HEK293T (cell line): ENCODE measurements at regions not wholly inside any gene's neighbourhood (a gene's known extent, or its start where the extent isn't known, plus 50 kb on each side); places are given as distances from the start of the nearest gene placed in this dataset.
"Not testable (repeated sequence)": the region's sequence is repeated elsewhere in the genome, so short reads cannot be mapped to it uniquely, and the experiment has no call there.

Experiments
- CTCF ChIA-PET: fragments of 350-600 bp; formaldehyde crosslinking; extraction: SDS; loops from one replicate; lab custom pipeline; 2021; ENCODE audit warnings: antibody characterized with exemption, inconsistent platforms; lab: Yijun Ruan, JAX
- POLR2A ChIA-PET: fragments of 350-600 bp; formaldehyde crosslinking; extraction: SDS; loops from one replicate; lab custom pipeline; 2020; ENCODE audit warnings: antibody characterized with exemption, inconsistent platforms; lab: Yijun Ruan, JAX
- DNase-seq: peaks from one replicate; pipeline ENCODE4 v3.0.0; 2012; ENCODE audit warnings: mixed read lengths; ENCODE audit errors: extremely low spot score
- ARNT ChIP-seq: fragments of 450-650 bp; IDR thresholded peaks from 2 replicates; pipeline ENCODE4 v1.6.1; 2017; ENCODE audit warnings: mild to moderate bottlenecking
- BHLHE40 ChIP-seq: fragments of 450-650 bp; IDR thresholded peaks from 2 replicates; pipeline ENCODE4 v1.6.1; 2016; ENCODE audit warnings: mild to moderate bottlenecking, moderate library complexity, borderline replicate concordance
- CTBP1 ChIP-seq: fragments of 450-650 bp; IDR thresholded peaks from 2 replicates; pipeline ENCODE4 v1.6.1; 2016; ENCODE audit warnings: borderline replicate concordance
- ELF4 ChIP-seq: fragments of 450-650 bp; IDR thresholded peaks from 2 replicates; pipeline ENCODE4 v1.6.1; 2017; ENCODE audit warnings: antibody characterized with exemption
- FOXA1 ChIP-seq: fragments of 450-650 bp; IDR thresholded peaks from 2 replicates; pipeline ENCODE4 v1.6.1; 2016; ENCODE audit warnings: mild to moderate bottlenecking
- FOXK2 ChIP-seq: fragments of 450-650 bp; IDR thresholded peaks from 2 replicates; pipeline ENCODE4 v1.6.1; 2016; ENCODE audit warnings: mild to moderate bottlenecking
- FOXM1 ChIP-seq: fragments of 450-650 bp; IDR thresholded peaks from 2 replicates; pipeline ENCODE4 v1.6.1; 2017; ENCODE audit warnings: mild to moderate bottlenecking, borderline replicate concordance
- HDGF ChIP-seq: fragments of 450-650 bp; IDR thresholded peaks from 2 replicates; pipeline ENCODE4 v1.6.1; 2017; ENCODE audit warnings: antibody characterized with exemption, borderline replicate concordance
- L3MBTL2 ChIP-seq: fragments of 450-650 bp; conservative IDR thresholded peaks from 2 replicates; pipeline ENCODE4 v1.6.1; 2016; ENCODE audit warnings: mild to moderate bottlenecking
- LEF1 ChIP-seq: fragments of 450-650 bp; IDR thresholded peaks from 2 replicates; pipeline ENCODE4 v1.6.1; 2017; ENCODE audit warnings: mild to moderate bottlenecking, borderline replicate concordance
- NFRKB ChIP-seq: fragments of 450-650 bp; IDR thresholded peaks from 2 replicates; pipeline ENCODE4 v1.6.1; 2016; ENCODE audit warnings: mild to moderate bottlenecking, moderate library complexity
- PKNOX1 ChIP-seq: fragments of 450-650 bp; IDR thresholded peaks from 2 replicates; pipeline ENCODE4 v1.6.1; 2016
- SP1 ChIP-seq: fragments of 450-650 bp; IDR thresholded peaks from 2 replicates; pipeline ENCODE4 v1.6.1; 2017
- SUZ12 ChIP-seq: fragments of 450-650 bp; IDR thresholded peaks from 2 replicates; pipeline ENCODE4 v1.6.1; 2016; ENCODE audit warnings: mild to moderate bottlenecking
- TARDBP ChIP-seq: fragments of 450-650 bp; IDR thresholded peaks from 2 replicates; pipeline ENCODE4 v1.6.1; 2016
- ZNF384 ChIP-seq: fragments of 450-650 bp; IDR thresholded peaks from 2 replicates; pipeline ENCODE4 v1.6.1; 2016

- TF ChIP-seq ARNT: no peak
- TF ChIP-seq CTBP1: no peak
- no peak for TF ChIP-seq SP1
- no peak for TF ChIP-seq SUZ12
- no peak for TF ChIP-seq ZNF384
- no peak for TF ChIP-seq L3MBTL2
- no peak for TF ChIP-seq BHLHE40
- TF ChIP-seq FOXK2: no peak
- POLR2A ChIA-PET: no interaction called here
- no peak for DNase-seq
- CTCF ChIA-PET: no interaction called here
These were observed 118.9 kb upstream of the CAB39 start for GRCh38 chr2:230593765-230594164.

GRCh38 chr2:230594286-230594840 lies 118.3 kb upstream of the CAB39 start:
- ChIA-PET POLR2A (no interaction called here), CTCF (no interaction called here)
- no peak for DNase-seq
- no peak for TF ChIP-seq L3MBTL2
- no peak for TF ChIP-seq NFRKB
- TF ChIP-seq SUZ12: no peak
- TF ChIP-seq TARDBP: no peak
- no peak for TF ChIP-seq HDGF
- TF ChIP-seq BHLHE40: no peak
- no peak for TF ChIP-seq ARNT
- no peak for TF ChIP-seq LEF1
- no peak for TF ChIP-seq FOXM1
- TF ChIP-seq FOXK2: no peak
- no peak for TF ChIP-seq SP1
- TF ChIP-seq FOXA1: no peak
- TF ChIP-seq PKNOX1: no peak
- no peak for TF ChIP-seq ELF4
- no peak for TF ChIP-seq CTBP1

- DNase-seq: no peak
- no peak for TF ChIP-seq ZNF384
- TF ChIP-seq ARNT: no peak
- no peak for TF ChIP-seq SUZ12
- TF ChIP-seq HDGF: no peak
- no peak for TF ChIP-seq NFRKB
- no peak for TF ChIP-seq SP1
- TF ChIP-seq LEF1: no peak
- TF ChIP-seq PKNOX1: no peak
- no peak for TF ChIP-seq FOXK2
- no peak for TF ChIP-seq ELF4
- TF ChIP-seq FOXM1: no peak
- TF ChIP-seq L3MBTL2: no peak
- TF ChIP-seq CTBP1: no peak
- no peak for TF ChIP-seq FOXA1
- TF ChIP-seq BHLHE40: no peak
- TF ChIP-seq TARDBP: no peak
- POLR2A ChIA-PET: no interaction called here
- CTCF ChIA-PET: no interaction called here
These were observed 112.8 kb upstream of the CAB39 start for GRCh38 chr2:230599853-230600252.

GRCh38 chr2:230600285-230600684 lies 112.4 kb upstream of the CAB39 start:
- POLR2A ChIA-PET: no interaction called here

GRCh38 chr2:230600881-230601280 lies 111.8 kb upstream of the CAB39 start:
- ChIA-PET POLR2A (no interaction called here), CTCF (no interaction called here)
- no peak for DNase-seq
- TF ChIP-seq BHLHE40 (no peak), FOXA1 (no peak), ZNF384 (no peak), HDGF (no peak), LEF1 (no peak), ELF4 (no peak), SP1 (no peak)

More at GRCh38 chr2:230600285-230600684, 112.4 kb upstream of the CAB39 start:
- no peak for TF ChIP-seq FOXM1
- TF ChIP-seq LEF1: no peak
- TF ChIP-seq SUZ12: no peak
- no peak for TF ChIP-seq SP1
- no peak for TF ChIP-seq NFRKB
- no peak for TF ChIP-seq TARDBP
- no peak for DNase-seq
- CTCF ChIA-PET: no interaction called here

GRCh38 chr2:230601510-230601909 lies 111.1 kb upstream of the CAB39 start:
- TF ChIP-seq L3MBTL2 (no peak), ZNF384 (no peak), TARDBP (no peak), FOXA1 (no peak), CTBP1 (no peak), FOXM1 (no peak), LEF1 (no peak), HDGF (no peak), SUZ12 (no peak)
- POLR2A ChIA-PET: no interaction called here
- DNase-seq: no peak
- CTCF ChIA-PET: no interaction called here

- no peak for DNase-seq
- TF ChIP-seq FOXA1 (no peak), HDGF (no peak), TARDBP (no peak), NFRKB (no peak), PKNOX1 (no peak), BHLHE40 (no peak), ARNT (no peak)
- CTCF ChIA-PET: no interaction called here
- POLR2A ChIA-PET: no interaction called here
These were observed 109.9 kb upstream of the CAB39 start for GRCh38 chr2:230602562-230603230.

GRCh38 chr2:230603317-230603716 lies 109.3 kb upstream of the CAB39 start:
- CTCF ChIA-PET, DNase-seq, POLR2A ChIA-PET: not testable (repeated sequence)

GRCh38 chr2:230604158-230604557 lies 108.5 kb upstream of the CAB39 start:
- DNase-seq, POLR2A ChIA-PET, CTCF ChIA-PET: not testable (repeated sequence)
